Omental fat pad (tissue), 3 donors: ENCODE measurements at regions not wholly inside any gene's neighbourhood (a gene's known extent, or its start where the extent isn't known, plus 50 kb on each side); places are given as distances from the start of the nearest gene placed in this dataset.

Source experiments
- ATAC-seq: fragments of 150-250 bp; one replicate; pipeline ENCODE4 v1.9.1; 2016; ENCODE audit warnings: mild to moderate bottlenecking, moderate library complexity; ENCODE audit not compliant: low FRiP score
- DNase-seq: peaks from one replicate; pipeline ENCODE4 v3.0.0-alpha.2; 2019; ENCODE audit warnings: low spot score
- TF ChIP-seq, protein P1 (sequence below), 3 donors: fragments of 450-650 bp; IDR thresholded peaks; one replicate each; pipeline ENCODE4 v1.5.1; 2016 to 2017; ENCODE audit warnings: antibody characterized with exemption in 3 of 3, mild to moderate bottlenecking in 3 of 3, moderate library complexity in 2 of 3

DNA sequence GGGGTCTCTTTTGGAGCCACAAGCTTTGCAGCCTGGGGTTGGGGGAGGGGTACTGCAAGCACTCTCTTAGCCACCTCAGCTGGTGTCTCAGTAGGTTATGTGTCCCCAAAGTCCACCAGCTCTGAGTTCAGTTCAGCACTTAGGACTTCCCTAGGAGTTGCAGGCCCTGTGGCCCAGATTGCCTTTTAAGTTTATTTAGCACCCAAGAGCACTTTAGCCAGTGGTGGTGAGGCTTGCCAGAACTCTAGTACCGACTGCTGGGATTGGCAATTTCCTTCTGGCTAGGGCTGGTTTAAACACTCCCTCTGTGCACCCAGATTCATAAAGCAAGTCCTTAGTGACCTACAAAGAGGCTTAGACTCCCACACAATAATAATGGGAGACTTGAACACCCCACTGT, 489.9 kb upstream of the RPS6KA3 start:
- DNase-seq (no peak), ATAC-seq (no peak)
- TF ChIP-seq, protein P1, sequence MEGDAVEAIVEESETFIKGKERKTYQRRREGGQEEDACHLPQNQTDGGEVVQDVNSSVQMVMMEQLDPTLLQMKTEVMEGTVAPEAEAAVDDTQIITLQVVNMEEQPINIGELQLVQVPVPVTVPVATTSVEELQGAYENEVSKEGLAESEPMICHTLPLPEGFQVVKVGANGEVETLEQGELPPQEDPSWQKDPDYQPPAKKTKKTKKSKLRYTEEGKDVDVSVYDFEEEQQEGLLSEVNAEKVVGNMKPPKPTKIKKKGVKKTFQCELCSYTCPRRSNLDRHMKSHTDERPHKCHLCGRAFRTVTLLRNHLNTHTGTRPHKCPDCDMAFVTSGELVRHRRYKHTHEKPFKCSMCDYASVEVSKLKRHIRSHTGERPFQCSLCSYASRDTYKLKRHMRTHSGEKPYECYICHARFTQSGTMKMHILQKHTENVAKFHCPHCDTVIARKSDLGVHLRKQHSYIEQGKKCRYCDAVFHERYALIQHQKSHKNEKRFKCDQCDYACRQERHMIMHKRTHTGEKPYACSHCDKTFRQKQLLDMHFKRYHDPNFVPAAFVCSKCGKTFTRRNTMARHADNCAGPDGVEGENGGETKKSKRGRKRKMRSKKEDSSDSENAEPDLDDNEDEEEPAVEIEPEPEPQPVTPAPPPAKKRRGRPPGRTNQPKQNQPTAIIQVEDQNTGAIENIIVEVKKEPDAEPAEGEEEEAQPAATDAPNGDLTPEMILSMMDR (IDR thresholded peaks at IDR 0.05) = no peak

DNA sequence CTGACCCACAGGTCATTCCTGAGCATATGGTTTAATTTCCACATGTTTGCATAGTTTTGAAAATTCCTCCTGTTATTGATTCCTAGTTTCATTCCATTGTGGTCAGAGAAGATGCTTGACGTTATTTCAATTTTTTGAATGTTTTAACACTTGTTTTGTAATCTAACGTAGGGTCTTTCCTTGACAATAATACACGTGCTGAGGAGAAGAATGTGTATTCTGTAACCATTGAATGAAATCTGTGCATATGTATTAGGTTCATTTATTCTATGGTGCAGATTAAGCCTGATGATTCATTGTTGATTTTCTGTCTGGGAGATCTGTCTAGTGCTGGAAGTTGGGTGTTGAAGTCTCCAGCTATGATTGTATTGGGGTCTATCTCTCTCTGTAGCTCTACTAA, 486.4 kb upstream of the RPS6KA3 start:
- TF ChIP-seq, protein P1 (IDR thresholded peaks at IDR 0.05) = no peak

DNA sequence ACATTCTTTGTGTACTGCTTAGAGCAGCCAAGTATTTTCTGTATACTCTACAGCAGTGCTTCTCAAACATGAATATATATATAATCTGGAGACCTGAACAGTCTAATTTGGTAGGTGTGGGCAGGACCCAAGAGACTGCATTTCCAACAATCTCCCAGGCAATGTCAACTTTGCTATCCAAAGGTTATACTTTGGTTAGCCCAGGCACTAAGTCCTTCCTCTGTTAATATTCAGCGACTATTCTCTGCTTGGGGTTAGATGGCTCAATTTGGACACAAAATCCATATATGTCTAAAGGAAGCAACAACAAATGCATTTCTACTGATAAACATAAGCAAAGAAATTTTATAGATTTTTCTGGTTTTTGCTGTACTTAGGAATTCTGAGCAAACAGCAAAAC, 480.0 kb upstream of the RPS6KA3 start:
- ATAC-seq = no peak
- TF ChIP-seq, protein P1 (IDR thresholded peaks at IDR 0.05) = no peak
- DNase-seq = no peak

More for the DNA sequence above, 486.4 kb upstream of the RPS6KA3 start:
- ATAC-seq (no peak), DNase-seq (no peak)

DNA sequence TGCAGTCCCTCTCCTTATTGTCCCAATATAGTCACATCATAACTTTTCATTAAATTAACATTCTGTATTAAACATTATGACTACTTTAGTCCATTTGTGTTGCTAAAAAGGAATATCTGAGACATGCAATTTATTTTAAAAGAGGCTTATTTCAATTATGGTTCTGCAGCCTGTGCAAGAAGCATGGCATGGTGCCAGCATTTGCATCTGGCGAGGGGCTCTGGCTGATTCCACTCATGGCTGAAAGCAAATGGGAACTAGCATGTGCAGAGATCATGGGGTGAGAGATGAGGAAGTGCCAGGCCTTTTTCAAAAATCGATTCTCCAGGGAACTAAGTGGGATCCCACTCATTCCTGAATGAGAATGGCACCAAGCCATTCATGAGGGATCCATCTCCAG, 476.3 kb upstream of the RPS6KA3 start:
- no peak for ATAC-seq
- DNase-seq = no peak
- TF ChIP-seq, protein P1 (IDR thresholded peaks at IDR 0.05) = no peak

DNA sequence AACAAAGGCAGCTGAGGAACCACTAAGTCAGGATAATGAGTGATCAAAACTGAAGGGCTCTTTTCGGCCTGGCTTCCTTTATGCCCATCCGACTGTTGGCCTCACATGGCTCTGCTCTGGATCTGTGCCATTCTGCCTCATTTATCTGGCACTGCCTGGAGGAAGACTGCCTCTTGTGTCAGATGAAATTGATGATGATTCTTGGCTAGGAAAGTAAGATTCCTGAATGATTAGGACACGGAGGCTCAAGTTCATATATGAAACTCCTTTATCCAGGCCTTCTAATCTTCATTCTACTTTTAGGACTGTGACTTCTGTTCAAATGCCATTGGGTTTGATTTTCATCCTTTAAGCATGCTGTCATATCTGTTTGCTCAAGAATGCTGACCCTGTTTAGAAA, 475.4 kb upstream of the RPS6KA3 start:
- no peak for DNase-seq
- TF ChIP-seq, protein P1 (IDR thresholded peaks at IDR 0.05) = no peak

DNA sequence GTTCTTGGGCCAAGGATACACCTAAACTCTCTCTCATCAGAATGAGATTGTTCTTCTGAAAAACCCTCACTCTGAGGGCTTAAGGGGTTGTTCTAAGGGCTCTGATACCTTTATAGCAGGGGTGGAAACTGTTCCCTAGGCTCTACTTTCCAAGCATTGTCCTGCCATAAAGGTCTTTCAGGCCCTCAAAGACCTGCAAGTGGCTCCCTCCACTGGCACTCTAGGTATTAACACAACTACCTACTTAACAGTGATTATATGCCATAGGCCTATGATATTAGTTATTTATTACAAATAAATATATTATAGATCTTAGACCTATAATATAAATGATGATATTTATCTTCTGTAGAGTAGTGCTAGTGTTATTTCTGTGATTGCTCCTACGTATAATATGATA, 473.7 kb upstream of the RPS6KA3 start:
- no peak for DNase-seq
- TF ChIP-seq, protein P1 (IDR thresholded peaks at IDR 0.05) = no peak

More for the DNA sequence above, 475.4 kb upstream of the RPS6KA3 start:
- ATAC-seq = peak; percentile 48

DNA sequence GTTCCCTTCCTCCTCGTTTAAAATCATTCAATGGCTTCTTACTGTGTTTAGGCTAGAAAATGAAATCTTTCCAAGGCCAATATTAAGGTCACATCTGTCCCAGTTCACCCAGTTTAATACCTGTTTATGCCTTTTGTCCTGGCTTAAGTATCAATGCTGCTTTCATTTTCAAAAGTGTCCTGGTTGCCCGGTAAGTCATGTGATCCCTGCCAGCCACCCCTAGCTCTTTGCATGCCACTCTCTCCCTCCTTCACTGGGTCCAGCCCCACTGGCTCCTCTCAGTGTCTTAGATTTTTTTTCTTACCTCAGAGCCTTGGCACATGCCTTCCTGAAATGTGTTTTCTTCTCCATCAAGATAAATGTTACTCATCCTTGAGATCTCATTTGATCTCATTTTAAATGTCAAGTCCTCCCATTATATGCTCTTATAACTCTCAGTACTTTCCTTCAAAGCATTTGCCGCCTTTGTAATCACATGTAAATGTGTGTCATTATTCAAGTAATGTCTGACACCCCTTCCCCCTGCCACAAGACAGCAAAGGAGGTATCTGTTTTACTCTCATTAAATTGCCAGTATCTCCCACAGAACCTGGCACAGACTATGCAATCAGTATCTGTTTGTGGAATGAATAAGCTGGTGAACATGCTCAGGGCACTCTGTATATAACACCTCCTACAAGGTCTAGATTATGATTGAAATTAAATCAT, 472.5 kb upstream of the RPS6KA3 start:
- no peak for ATAC-seq
- no peak for DNase-seq
- TF ChIP-seq, protein P1 (IDR thresholded peaks at IDR 0.05) = no peak

More for the DNA sequence above, 473.7 kb upstream of the RPS6KA3 start:
- ATAC-seq = no peak
